OCI-LY7 (cell line): ENCODE measurements at regions not wholly inside any gene's neighbourhood (a gene's known extent, or its start where the extent isn't known, plus 50 kb on each side); places are given as distances from the start of the nearest gene placed in this dataset.

Experiments used
- CTCF ChIP-seq: fragments of 200-600 bp; sonication (generic); conservative IDR thresholded peaks from 2 replicates; pipeline ENCODE4 v1.5.1; 2014; ENCODE audit warnings: mild to moderate bottlenecking, antibody characterized with exemption, low read length, moderate library complexity, mixed read lengths
- EZH2phosphoT487 ChIP-seq: fragments of 200-600 bp; sonication (generic); IDR thresholded peaks from 2 replicates; pipeline ENCODE4 v1.6.1; 2018; ENCODE audit warnings: low read depth, borderline replicate concordance, mild to moderate bottlenecking, mixed run types, antibody characterized with exemption, low read length, moderate library complexity, mixed read lengths

DNA sequence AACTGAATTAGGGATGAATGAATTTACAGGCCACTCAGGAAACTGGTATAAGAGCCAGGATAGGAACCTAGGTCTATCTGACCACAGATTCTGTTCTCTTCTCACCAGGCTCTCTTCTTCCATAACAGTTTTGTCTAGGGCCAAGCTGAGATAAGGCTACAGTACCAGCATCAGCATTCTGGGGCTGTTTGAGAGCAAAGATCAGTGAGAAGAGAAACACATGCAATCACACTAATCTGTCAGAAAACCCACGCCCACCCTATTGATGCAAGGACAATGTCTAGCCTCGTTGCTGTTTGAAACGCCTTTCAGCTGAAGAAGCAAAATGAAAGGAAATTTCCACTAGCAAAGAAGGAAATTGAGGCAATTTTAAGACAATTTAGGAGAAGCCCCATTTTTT lies 137.7 kb downstream of the LCA5 start:
- TF ChIP-seq CTCF (no peak), EZH2phosphoT487 (no peak)
